WERI-Rb-1 (cell line): ENCODE measurements at regions not wholly inside any gene's neighbourhood (a gene's known extent, or its start where the extent isn't known, plus 50 kb on each side); places are given as distances from the start of the nearest gene placed in this dataset.

Experiments used
- DNase-seq: peaks from one replicate; pipeline ENCODE4 v3.0.0-alpha.2; 2020
- H3K27ac ChIP-seq: fragments of 250-450 bp; sonication (Bioruptor Pico); 2 replicates; pipeline ENCODE4 v1.5.1; 2020; ENCODE audit warnings: mild to moderate bottlenecking, moderate library complexity
- H3K27me3 ChIP-seq: fragments of 250-450 bp; sonication (Bioruptor Pico); 2 replicates; pipeline ENCODE4 v1.5.1; 2021; ENCODE audit warnings: mild to moderate bottlenecking, low read depth, moderate library complexity; ENCODE audit not compliant: insufficient read depth, severe bottlenecking
- H3K36me3 ChIP-seq: fragments of 250-450 bp; sonication (Bioruptor Pico); 2 replicates; pipeline ENCODE4 v1.5.1; 2020; ENCODE audit warnings: mild to moderate bottlenecking, moderate library complexity
- H3K4me3 ChIP-seq: 2 replicates; pipeline ENCODE4 v1.5.1; 2011; ENCODE audit warnings: low read depth, mild to moderate bottlenecking, control low read depth, low read length
- H3K9me3 ChIP-seq: fragments of 250-450 bp; sonication (Bioruptor Pico); 2 replicates; pipeline ENCODE4 v1.5.1; 2021; ENCODE audit warnings: mild to moderate bottlenecking, moderate library complexity; ENCODE audit not compliant: severe bottlenecking
- TF ChIP-seq, protein P1 (sequence below): IDR thresholded peaks from 2 replicates; pipeline ENCODE4 v1.5.1; 2011; ENCODE audit warnings: low read depth, mild to moderate bottlenecking, control low read depth, inconsistent platforms, low read length

GRCh38 chr7:125664625-125665024 is 735.0 kb upstream of the POT1 start:
- H3K9me3 ChIP-seq = no peaks in the 10 kb centered on the region
- no peak overlapping the region for H3K27ac ChIP-seq
- H3K27me3 ChIP-seq = no peaks in the 10 kb centered on the region
- TF ChIP-seq, protein P1, sequence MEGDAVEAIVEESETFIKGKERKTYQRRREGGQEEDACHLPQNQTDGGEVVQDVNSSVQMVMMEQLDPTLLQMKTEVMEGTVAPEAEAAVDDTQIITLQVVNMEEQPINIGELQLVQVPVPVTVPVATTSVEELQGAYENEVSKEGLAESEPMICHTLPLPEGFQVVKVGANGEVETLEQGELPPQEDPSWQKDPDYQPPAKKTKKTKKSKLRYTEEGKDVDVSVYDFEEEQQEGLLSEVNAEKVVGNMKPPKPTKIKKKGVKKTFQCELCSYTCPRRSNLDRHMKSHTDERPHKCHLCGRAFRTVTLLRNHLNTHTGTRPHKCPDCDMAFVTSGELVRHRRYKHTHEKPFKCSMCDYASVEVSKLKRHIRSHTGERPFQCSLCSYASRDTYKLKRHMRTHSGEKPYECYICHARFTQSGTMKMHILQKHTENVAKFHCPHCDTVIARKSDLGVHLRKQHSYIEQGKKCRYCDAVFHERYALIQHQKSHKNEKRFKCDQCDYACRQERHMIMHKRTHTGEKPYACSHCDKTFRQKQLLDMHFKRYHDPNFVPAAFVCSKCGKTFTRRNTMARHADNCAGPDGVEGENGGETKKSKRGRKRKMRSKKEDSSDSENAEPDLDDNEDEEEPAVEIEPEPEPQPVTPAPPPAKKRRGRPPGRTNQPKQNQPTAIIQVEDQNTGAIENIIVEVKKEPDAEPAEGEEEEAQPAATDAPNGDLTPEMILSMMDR = no peak
- H3K4me3 ChIP-seq = no peak overlapping the region
- DNase-seq = no peak
- H3K36me3 ChIP-seq = no peaks in the 10 kb centered on the region

DNA sequence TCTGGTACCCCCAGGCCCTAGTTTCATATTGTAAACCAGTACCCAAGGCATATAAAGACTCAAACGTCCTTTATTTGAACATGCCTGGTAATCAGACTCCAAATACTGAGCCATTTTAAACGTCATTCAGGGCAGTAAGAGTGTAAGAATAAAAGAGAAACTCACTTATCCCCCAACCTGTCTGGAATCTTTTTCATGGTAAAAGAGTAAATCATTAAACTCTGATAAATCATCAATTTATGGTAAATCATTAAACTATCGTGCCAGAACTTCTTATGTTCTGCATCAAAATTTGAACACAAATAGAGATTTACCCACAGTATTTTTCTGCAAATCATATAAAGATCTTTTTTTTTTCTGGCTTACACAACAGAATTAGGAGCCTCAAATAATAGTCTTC is 734.3 kb upstream of the POT1 start:
- Histone ChIP-seq H3K36me3 (no peaks in the 10 kb centered on the region), H3K9me3 (no peaks in the 10 kb centered on the region), H3K4me3 (no peak overlapping the region), H3K27ac (no peak overlapping the region), H3K27me3 (no peaks in the 10 kb centered on the region)
- DNase-seq = no peak
- TF ChIP-seq, protein P1 = no peak

DNA sequence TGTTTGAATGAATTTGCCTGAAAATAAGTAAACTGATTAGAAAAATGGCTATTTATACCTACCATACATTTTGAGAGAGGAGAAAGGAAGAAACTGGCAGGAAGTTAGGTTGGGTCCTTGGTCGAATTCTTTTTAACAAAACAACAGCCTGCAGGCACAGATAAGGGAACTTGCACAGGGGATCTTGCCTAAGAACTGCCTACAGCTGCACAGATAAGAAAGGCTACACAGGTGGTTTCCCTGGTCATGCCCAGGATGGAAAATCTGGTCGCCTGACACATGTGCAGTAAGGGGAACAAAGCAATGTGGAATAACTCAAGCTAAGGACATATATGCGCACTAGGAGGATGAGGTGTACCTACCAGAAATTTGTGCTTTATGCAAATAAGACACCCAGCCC is 732.1 kb upstream of the POT1 start:
- TF ChIP-seq, protein P1 = no peak
- DNase-seq = no peak

DNA sequence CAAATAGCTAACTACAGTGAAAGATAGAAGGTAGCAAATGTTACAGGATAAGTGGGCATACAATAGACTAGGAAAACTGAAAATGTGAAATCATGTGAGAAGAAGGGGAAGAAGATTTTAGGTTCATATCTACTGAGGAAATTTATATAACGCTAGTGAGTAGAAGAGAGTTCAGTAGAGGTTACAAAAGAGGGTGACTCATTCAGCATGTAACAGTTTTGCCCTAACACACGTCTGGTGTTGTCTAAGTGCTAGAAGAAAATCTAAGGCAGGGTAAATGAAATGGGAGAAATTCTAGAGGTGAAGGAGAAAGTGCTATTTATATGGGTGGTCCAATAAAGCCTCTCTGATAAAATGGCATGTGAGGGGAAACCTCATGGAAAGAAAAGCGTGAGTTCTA is 731.4 kb upstream of the POT1 start:
- TF ChIP-seq, protein P1 = no peak
- Histone ChIP-seq H3K9me3 (no peaks in the 10 kb centered on the region), H3K27me3 (no peaks in the 10 kb centered on the region), H3K36me3 (no peaks in the 10 kb centered on the region), H3K27ac (no peak overlapping the region), H3K4me3 (no peak overlapping the region)
- DNase-seq = no peak

More for the DNA sequence above, 732.1 kb upstream of the POT1 start:
- no peak overlapping the region for H3K27ac ChIP-seq
- no peak overlapping the region for H3K4me3 ChIP-seq
- no peaks in the 10 kb centered on the region for H3K36me3 ChIP-seq
- no peaks in the 10 kb centered on the region for H3K9me3 ChIP-seq
- no peaks in the 10 kb centered on the region for H3K27me3 ChIP-seq

DNA sequence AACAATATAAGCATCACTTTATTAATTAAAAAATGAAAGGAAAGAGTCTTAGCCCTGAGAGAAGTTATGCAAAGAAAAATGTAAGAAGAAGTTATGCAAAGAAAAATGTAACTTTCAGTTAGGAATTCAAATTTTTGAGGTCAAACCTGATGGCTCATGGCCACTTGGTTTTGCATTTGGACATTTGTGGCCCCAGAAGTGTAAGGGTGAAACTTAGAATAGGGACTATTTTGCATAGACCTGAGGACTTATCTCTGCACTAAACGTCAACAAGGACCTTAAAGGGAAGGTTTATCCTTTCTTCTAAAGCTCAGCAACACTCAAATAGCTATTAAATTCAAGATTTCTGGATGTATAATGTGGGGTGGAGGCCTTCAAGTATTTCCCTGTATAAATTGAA is 724.5 kb upstream of the POT1 start:
- no peak for DNase-seq
- TF ChIP-seq, protein P1 = no peak
- H3K27ac ChIP-seq = no peak overlapping the region
- no peaks in the 10 kb centered on the region for H3K9me3 ChIP-seq
- H3K27me3 ChIP-seq = no peaks in the 10 kb centered on the region
- H3K36me3 ChIP-seq = no peaks in the 10 kb centered on the region
- H3K4me3 ChIP-seq = no peak overlapping the region

GRCh38 chr7:125651823-125652528 is 722.4 kb upstream of the POT1 start:
- DNase-seq = no peak
- no peak overlapping the region for H3K4me3 ChIP-seq
- no peaks in the 10 kb centered on the region for H3K27me3 ChIP-seq
- H3K36me3 ChIP-seq = no peaks in the 10 kb centered on the region
- H3K27ac ChIP-seq = no peak overlapping the region
- no peaks in the 10 kb centered on the region for H3K9me3 ChIP-seq
- TF ChIP-seq, protein P1 = no peak
